ENCODE measurements at regions not wholly inside any gene's neighbourhood (a gene's known extent, or its start where the extent isn't known, plus 50 kb on each side); places are given as distances from the start of the nearest gene placed in this dataset.
A peak's percentile ranks its signal among the peaks of the same experiment; 100 is the strongest.

GRCh38 chr4:147020456-147020855 is 74.8 kb upstream of the TTC29 start:
- Histone ChIP-seq H3K4me1 (no peaks in the 10 kb centered on the region), H3K9me3 (no peaks in the 10 kb centered on the region), H3K27me3 (no peaks in the 10 kb centered on the region), H3K27ac (no peak overlapping the region), H3K36me3 (no peaks in the 10 kb centered on the region), H3K4me3 (no peak overlapping the region)
- ATAC-seq, result no peak
- no peak for TF ChIP-seq EP300 (IDR thresholded peaks at IDR 0.05)
- TF ChIP-seq POLR2A (IDR thresholded peaks at IDR 0.05), result no peak
- TF ChIP-seq, protein P1, sequence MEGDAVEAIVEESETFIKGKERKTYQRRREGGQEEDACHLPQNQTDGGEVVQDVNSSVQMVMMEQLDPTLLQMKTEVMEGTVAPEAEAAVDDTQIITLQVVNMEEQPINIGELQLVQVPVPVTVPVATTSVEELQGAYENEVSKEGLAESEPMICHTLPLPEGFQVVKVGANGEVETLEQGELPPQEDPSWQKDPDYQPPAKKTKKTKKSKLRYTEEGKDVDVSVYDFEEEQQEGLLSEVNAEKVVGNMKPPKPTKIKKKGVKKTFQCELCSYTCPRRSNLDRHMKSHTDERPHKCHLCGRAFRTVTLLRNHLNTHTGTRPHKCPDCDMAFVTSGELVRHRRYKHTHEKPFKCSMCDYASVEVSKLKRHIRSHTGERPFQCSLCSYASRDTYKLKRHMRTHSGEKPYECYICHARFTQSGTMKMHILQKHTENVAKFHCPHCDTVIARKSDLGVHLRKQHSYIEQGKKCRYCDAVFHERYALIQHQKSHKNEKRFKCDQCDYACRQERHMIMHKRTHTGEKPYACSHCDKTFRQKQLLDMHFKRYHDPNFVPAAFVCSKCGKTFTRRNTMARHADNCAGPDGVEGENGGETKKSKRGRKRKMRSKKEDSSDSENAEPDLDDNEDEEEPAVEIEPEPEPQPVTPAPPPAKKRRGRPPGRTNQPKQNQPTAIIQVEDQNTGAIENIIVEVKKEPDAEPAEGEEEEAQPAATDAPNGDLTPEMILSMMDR (IDR thresholded peaks at IDR 0.05), result no peak
- no peak for TF ChIP-seq POLR2AphosphoS5 (IDR thresholded peaks at IDR 0.05)
- WGBS, 2 donors (ENCODE audit: low coverage in 1 of 2), result 82 to 100% methylated on average over 1 to 3 of the region's 4 CpGs

- Histone ChIP-seq H3K36me3 (no peaks in the 10 kb centered on the region), H3K9me3 (no peaks in the 10 kb centered on the region), H3K27ac (no peak overlapping the region), H3K27me3 (no peaks in the 10 kb centered on the region), H3K4me3 (no peak overlapping the region), H3K4me1 (no peaks in the 10 kb centered on the region)
- TF ChIP-seq POLR2A (IDR thresholded peaks at IDR 0.05), result no peak
- no peak for TF ChIP-seq EP300 (IDR thresholded peaks at IDR 0.05)
- 88 to 100% methylated on average over 1 to 2 of the region's 2 CpGs for WGBS, 2 donors (ENCODE audit: low coverage in 1 of 2)
- no peak for ATAC-seq
These were observed 79.4 kb upstream of the TTC29 start for GRCh38 chr4:147025042-147025441.

DNA sequence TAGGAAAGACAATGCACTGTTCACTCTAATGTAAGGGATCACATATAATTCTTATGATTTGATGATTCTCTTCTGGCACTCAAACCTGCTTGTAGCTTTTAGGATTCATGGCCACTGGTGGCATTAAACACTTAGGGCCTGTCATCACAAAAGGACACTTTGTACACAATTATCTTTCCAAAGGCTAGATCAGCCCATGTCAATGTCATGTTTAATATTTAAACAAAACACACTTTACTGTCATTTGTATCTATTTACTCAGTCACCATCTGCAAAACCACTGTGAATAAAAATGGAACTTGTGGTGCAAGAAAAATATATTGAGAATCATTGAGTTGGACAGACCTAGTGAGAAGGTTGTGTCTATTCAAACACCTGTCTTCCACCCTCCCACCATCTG is 83.6 kb upstream of the TTC29 start:
- Histone ChIP-seq H3K4me1 (peaks cover 0 to 4% (median 0%) of the 10 kb centered on the region in 3 donors), H3K27me3 (no peaks in the 10 kb centered on the region), H3K9me3 (no peaks in the 10 kb centered on the region), H3K27ac (no peak overlapping the region), H3K36me3 (no peaks in the 10 kb centered on the region), H3K4me3 (no peak overlapping the region)
- TF ChIP-seq, protein P1 (IDR thresholded peaks at IDR 0.05), result no peak
- TF ChIP-seq POLR2AphosphoS5 (IDR thresholded peaks at IDR 0.05) (no peak), EP300 (IDR thresholded peaks at IDR 0.05) (no peak), POLR2A (IDR thresholded peaks at IDR 0.05) (no peak)
- no peak for ATAC-seq

- no peaks in the 10 kb centered on the region for H3K27me3 ChIP-seq
- H3K9me3 ChIP-seq, result no peaks in the 10 kb centered on the region
- WGBS, 2 donors (ENCODE audit: low coverage in 1 of 2), result 33 to 78% methylated on average over 1 of the region's 1 CpG
- no peak overlapping the region for H3K4me3 ChIP-seq
- H3K4me1 ChIP-seq, result peaks cover 0 to 42% (median 0%) of the 10 kb centered on the region in 3 donors
- no peaks in the 10 kb centered on the region for H3K36me3 ChIP-seq
- no peak overlapping the region for H3K27ac ChIP-seq
- peak; percentile 48 for ATAC-seq
- TF ChIP-seq POLR2A (IDR thresholded peaks at IDR 0.05) (no peak), EP300 (IDR thresholded peaks at IDR 0.05) (no peak), POLR2AphosphoS5 (IDR thresholded peaks at IDR 0.05) (no peak)
- TF ChIP-seq, protein P1 (IDR thresholded peaks at IDR 0.05), result no peak
These were observed 88.7 kb upstream of the TTC29 start for GRCh38 chr4:147034372-147034771.

- ATAC-seq, result peak; percentile 60
- Histone ChIP-seq H3K27ac (peak overlapping the region in 1 of 4 donors; percentile 44), H3K9me3 (no peaks in the 10 kb centered on the region), H3K4me1 (peaks cover 0 to 48% (median 0%) of the 10 kb centered on the region in 3 donors), H3K36me3 (no peaks in the 10 kb centered on the region), H3K27me3 (no peaks in the 10 kb centered on the region), H3K4me3 (no peak overlapping the region)
- no peak for TF ChIP-seq POLR2A (IDR thresholded peaks at IDR 0.05)
- no peak for TF ChIP-seq EP300 (IDR thresholded peaks at IDR 0.05)
- TF ChIP-seq POLR2AphosphoS5 (IDR thresholded peaks at IDR 0.05), result no peak
- TF ChIP-seq, protein P1 (IDR thresholded peaks at IDR 0.05), result no peak
- 50 to 51% methylated on average over 4 of the region's 4 CpGs for WGBS, 2 donors (ENCODE audit: low coverage in 1 of 2)
These were observed 91.4 kb upstream of the TTC29 start for GRCh38 chr4:147037069-147037468.
